ENCODE measurements at regions not wholly inside any gene's neighbourhood (a gene's known extent, or its start where the extent isn't known, plus 50 kb on each side); places are given as distances from the start of the nearest gene placed in this dataset.

DNA sequence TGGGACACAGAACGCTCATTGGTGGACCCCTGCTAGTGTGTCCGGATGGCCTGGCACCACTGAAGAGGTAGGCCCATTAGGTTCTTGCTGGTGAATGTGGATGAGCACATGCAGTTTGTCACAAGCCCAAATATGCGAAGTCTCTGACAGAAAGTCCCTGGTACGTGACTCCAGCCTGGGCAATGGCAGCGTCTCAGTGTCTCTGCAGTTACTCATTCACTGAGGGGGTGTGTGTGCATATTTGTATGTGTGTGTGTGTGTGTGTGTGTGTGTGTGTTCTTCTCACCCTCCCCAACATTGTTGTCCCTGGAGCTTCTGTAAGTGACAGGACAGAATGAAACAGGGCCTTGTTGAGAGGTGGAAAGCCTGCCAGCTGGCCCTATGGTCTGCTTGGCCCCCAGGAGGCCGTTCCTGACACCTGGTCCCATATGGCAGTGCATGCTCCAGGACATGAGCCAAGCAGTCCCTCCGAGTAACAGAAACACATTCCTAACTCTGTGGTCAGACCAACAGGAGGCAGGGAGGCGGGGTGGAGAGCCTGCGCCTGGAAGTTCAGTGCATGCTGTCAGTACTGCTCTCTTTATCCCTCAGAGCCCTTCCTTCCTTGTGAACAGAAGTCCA is 169.9 kb downstream of the SLC28A3 start:
- Histone ChIP-seq H3K36me3 (no peaks in the 10 kb centered on the region), H3K9me3 (no peaks in the 10 kb centered on the region), H3K4me3 (no peak overlapping the region), H3K27ac (no peak overlapping the region), H3K4me1 (no peaks in the 10 kb centered on the region), H3K27me3 (no peaks in the 10 kb centered on the region)
- TF ChIP-seq POLR2A (IDR thresholded peaks at IDR 0.05) (no peak), CTCF (IDR thresholded peaks at IDR 0.05) (peak in 1 of 4 experiments; percentile 4)
- DNase-seq, result peak; percentile 59 to 61
- intact Hi-C loops (cut with DNase I; ENCODE audit: low total_unique reads), result no loop called here

GRCh38 chr9:84173961-84174360 is 166.6 kb downstream of the SLC28A3 start:
- H3K4me3 ChIP-seq, result no peak overlapping the region
- no peaks in the 10 kb centered on the region for H3K4me1 ChIP-seq
- H3K27ac ChIP-seq, result no peak overlapping the region
- no peaks in the 10 kb centered on the region for H3K27me3 ChIP-seq
- no peaks in the 10 kb centered on the region for H3K9me3 ChIP-seq
- intact Hi-C loops (cut with DNase I; ENCODE audit: low total_unique reads), result no loop called here
- no peaks in the 10 kb centered on the region for H3K36me3 ChIP-seq
- TF ChIP-seq POLR2A (IDR thresholded peaks at IDR 0.05) (no peak), CTCF (IDR thresholded peaks at IDR 0.05) (no peak)
- no peak for DNase-seq

DNA sequence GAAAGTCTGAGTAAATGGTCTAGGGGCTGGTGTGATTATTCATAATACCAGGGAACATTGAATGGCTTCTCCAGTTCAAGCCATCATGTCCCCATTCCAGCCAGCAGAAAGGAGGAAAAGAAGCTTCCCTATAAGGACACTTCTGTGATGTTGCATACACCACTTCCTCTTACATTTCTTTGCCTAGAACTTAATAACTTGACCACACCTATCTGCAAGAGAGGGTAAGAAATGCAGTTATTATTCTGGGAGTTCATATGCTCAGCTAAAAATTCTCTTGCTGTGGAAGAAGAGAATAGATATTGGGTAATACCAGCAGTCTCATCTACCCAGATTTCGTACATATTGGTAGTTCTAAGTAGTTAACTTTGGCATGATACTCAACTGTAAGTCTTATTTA is 166.1 kb downstream of the SLC28A3 start:
- Histone ChIP-seq H3K4me3 (no peak overlapping the region), H3K27ac (no peak overlapping the region), H3K36me3 (no peaks in the 10 kb centered on the region), H3K27me3 (no peaks in the 10 kb centered on the region), H3K9me3 (no peaks in the 10 kb centered on the region), H3K4me1 (no peaks in the 10 kb centered on the region)
- intact Hi-C loops (cut with DNase I; ENCODE audit: low total_unique reads), result no loop called here
- DNase-seq, result no peak
- no peak for TF ChIP-seq POLR2A (IDR thresholded peaks at IDR 0.05)
- TF ChIP-seq CTCF (IDR thresholded peaks at IDR 0.05), result no peak

DNA sequence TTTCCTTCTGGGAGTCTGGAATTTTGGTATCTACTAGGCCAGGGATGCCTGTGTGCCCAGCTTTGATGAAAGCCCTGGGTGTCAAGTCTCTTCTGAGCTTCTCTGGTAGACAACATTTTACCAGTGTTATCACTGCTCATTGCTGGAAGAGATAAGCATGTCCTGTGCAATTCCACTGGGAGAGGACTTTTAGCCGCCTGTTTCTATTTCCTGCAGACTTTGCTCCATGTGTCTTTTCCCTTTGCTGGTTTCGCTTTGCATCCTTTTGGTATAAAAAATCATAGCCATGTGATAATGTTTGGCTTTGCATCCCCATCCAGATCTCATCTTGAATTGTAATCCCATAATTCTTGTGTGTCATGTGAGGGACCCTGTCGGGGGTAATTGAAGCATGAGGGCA is 163.2 kb downstream of the SLC28A3 start:
- Histone ChIP-seq H3K4me1 (no peaks in the 10 kb centered on the region), H3K4me3 (no peak overlapping the region), H3K9me3 (no peaks in the 10 kb centered on the region), H3K27ac (no peak overlapping the region), H3K27me3 (no peaks in the 10 kb centered on the region), H3K36me3 (no peaks in the 10 kb centered on the region)
- TF ChIP-seq POLR2A (IDR thresholded peaks at IDR 0.05), result no peak
- no peak for TF ChIP-seq CTCF (IDR thresholded peaks at IDR 0.05)
- DNase-seq, result no peak
- intact Hi-C loops (cut with DNase I; ENCODE audit: low total_unique reads), result no loop called here

- Histone ChIP-seq H3K27me3 (no peaks in the 10 kb centered on the region), H3K9me3 (no peaks in the 10 kb centered on the region), H3K4me3 (no peak overlapping the region), H3K4me1 (no peaks in the 10 kb centered on the region), H3K36me3 (no peaks in the 10 kb centered on the region), H3K27ac (no peak overlapping the region)
- DNase-seq, result no peak
- TF ChIP-seq POLR2A (IDR thresholded peaks at IDR 0.05) (no peak), CTCF (IDR thresholded peaks at IDR 0.05) (no peak)
- intact Hi-C loops (cut with DNase I; ENCODE audit: low total_unique reads), result no loop called here
Measured at GRCh38 chr9:84179531-84179930, 161.0 kb downstream of the SLC28A3 start.

Measured in uterus (tissue), 3 donors.